ENCODE measurements at regions not wholly inside any gene's neighbourhood (a gene's known extent, or its start where the extent isn't known, plus 50 kb on each side); places are given as distances from the start of the nearest gene placed in this dataset.
A peak's percentile ranks its signal among the peaks of the same experiment; 100 is the strongest.

DNA sequence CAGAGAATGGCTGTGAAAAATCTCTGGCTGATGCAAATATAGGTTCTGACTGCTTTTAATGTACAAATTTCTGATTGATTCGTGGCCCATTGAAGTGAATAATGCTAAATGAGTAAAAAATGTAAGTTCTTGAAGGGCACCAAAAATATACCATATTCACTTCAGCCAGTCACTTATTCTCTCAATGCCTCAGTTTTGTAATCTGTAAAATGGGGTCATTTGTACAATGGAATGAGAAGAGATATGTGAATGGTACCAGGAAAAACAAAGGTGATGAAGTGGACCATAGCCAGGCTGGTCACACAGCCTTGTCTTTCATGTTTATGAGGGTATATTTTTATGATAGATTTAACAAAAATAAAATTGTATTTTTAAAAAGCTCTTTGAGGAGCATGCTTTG lies 441.2 kb upstream of the NR3C2 start:
- TF ChIP-seq, protein P1, sequence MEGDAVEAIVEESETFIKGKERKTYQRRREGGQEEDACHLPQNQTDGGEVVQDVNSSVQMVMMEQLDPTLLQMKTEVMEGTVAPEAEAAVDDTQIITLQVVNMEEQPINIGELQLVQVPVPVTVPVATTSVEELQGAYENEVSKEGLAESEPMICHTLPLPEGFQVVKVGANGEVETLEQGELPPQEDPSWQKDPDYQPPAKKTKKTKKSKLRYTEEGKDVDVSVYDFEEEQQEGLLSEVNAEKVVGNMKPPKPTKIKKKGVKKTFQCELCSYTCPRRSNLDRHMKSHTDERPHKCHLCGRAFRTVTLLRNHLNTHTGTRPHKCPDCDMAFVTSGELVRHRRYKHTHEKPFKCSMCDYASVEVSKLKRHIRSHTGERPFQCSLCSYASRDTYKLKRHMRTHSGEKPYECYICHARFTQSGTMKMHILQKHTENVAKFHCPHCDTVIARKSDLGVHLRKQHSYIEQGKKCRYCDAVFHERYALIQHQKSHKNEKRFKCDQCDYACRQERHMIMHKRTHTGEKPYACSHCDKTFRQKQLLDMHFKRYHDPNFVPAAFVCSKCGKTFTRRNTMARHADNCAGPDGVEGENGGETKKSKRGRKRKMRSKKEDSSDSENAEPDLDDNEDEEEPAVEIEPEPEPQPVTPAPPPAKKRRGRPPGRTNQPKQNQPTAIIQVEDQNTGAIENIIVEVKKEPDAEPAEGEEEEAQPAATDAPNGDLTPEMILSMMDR (IDR thresholded peaks at IDR 0.05), result no peak
- no peak for TF ChIP-seq POLR2A (IDR thresholded peaks at IDR 0.05)
- intact Hi-C loops (cut with DNase I), result no loop called here

GRCh38 chr4:148881860-148882643 lies 439.8 kb upstream of the NR3C2 start:
- Histone ChIP-seq H3K27ac (peak overlapping the region in 1 of 3 donors; percentile 54), H3K9me3 (no peaks in the 10 kb centered on the region), H3K4me1 (peaks cover 4 to 10% of the 10 kb centered on the region in 2 donors), H3K27me3 (no peaks in the 10 kb centered on the region), H3K4me3 (replicated peaks in 1 of 3) (no peak overlapping the region), H3K36me3 (no peaks in the 10 kb centered on the region)
- no peak for TF ChIP-seq POLR2A (IDR thresholded peaks at IDR 0.05)
- TF ChIP-seq, protein P1 (IDR thresholded peaks at IDR 0.05), result no peak
- intact Hi-C loops (cut with DNase I), result no loop called here
- WGBS, 2 donors, result 68 to 77% methylated on average over 5 of the region's 5 CpGs
- peak; percentile 37 to 39 for DNase-seq

More for the DNA sequence above, 441.2 kb upstream of the NR3C2 start:
- no peak for DNase-seq
- WGBS, 2 donors, result 89 to 93% methylated on average over 1 of the region's 1 CpG
- Histone ChIP-seq H3K36me3 (no peaks in the 10 kb centered on the region), H3K4me1 (peaks cover 4 to 10% of the 10 kb centered on the region in 2 donors), H3K4me3 (replicated peaks in 1 of 3) (no peak overlapping the region), H3K27me3 (no peaks in the 10 kb centered on the region), H3K9me3 (no peaks in the 10 kb centered on the region), H3K27ac (no peak overlapping the region)

DNA sequence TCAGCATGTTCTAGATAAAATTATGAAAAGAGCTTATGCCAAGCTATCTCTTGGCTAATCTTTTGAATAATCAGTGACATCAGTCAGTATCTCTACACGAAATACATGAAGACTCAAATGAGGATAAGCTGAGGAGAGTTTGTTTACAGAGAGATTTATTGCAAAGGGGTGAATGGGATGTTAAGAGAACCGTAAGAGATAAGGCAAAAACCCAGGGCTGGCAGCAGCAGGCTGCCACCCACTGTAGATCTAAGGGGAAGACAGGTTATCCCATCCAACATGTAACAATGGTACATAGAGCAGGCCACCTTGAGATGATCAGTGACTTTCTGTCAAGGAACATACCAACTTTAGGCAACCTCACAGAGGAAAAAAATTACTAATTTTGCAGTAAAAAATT lies 432.1 kb upstream of the NR3C2 start:
- DNase-seq, result no peak
- H3K27ac ChIP-seq, result no peak overlapping the region
- 40 to 43% methylated on average over 2 of the region's 2 CpGs for WGBS, 2 donors
- no peak overlapping the region for H3K4me3 ChIP-seq (replicated peaks in 1 of 3)
- no peaks in the 10 kb centered on the region for H3K9me3 ChIP-seq
- intact Hi-C loops (cut with DNase I), result no loop called here
- TF ChIP-seq, protein P1 (IDR thresholded peaks at IDR 0.05), result no peak
- TF ChIP-seq POLR2A (IDR thresholded peaks at IDR 0.05), result no peak
- H3K4me1 ChIP-seq, result peaks cover 0 to 3% of the 10 kb centered on the region in 2 donors
- H3K36me3 ChIP-seq, result no peaks in the 10 kb centered on the region
- no peaks in the 10 kb centered on the region for H3K27me3 ChIP-seq

DNA sequence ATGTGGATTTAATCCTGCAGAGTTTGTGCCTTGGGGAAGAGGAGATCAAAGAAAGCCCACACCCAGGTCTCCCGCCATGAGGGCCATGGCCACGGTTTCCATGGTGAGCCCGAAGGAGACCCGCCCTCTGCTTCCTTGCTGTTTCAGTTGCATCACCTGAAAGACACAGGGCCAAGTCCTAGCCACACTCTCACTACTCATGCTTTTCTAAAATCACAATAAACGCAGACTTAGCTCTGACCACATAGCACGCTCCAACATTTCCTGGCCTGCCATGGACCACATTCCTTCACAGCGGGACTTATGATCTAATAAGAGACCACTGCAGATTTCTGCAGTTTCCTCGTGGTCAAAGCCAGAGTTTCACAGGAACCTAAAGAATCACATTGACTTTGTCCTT lies 426.0 kb upstream of the NR3C2 start:
- intact Hi-C loops (cut with DNase I), result no loop called here
- H3K27me3 ChIP-seq, result no peaks in the 10 kb centered on the region
- H3K9me3 ChIP-seq, result no peaks in the 10 kb centered on the region
- no peak overlapping the region for H3K27ac ChIP-seq
- H3K4me3 ChIP-seq (replicated peaks in 1 of 3), result no peak overlapping the region
- peaks cover 0 to 3% of the 10 kb centered on the region in 2 donors for H3K4me1 ChIP-seq
- H3K36me3 ChIP-seq, result no peaks in the 10 kb centered on the region
- 89 to 93% methylated on average over 8 of the region's 8 CpGs for WGBS, 2 donors
- DNase-seq, result no peak
- TF ChIP-seq, protein P1 (IDR thresholded peaks at IDR 0.05), result no peak
- TF ChIP-seq POLR2A (IDR thresholded peaks at IDR 0.05), result no peak

DNA sequence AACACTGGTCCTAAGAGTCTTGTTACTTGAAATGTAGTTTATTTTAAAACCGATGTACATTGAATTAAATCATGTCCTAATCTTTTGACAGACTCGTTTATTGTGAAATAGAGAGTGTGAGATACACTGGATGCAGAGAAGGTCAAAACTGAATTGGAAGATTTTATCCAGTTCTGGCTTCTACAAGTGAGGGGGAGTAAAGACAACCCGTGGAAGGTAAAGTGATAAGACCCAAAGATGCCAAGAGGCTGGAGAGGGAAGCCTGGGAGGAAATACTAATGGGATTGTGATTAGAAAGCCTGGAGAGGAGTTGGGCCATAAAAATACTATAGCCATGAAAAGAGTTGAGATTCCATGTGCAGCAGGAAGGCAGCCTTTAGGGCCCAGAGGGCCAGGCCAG lies 424.5 kb upstream of the NR3C2 start:
- TF ChIP-seq POLR2A (IDR thresholded peaks at IDR 0.05), result no peak
- TF ChIP-seq, protein P1 (IDR thresholded peaks at IDR 0.05), result no peak
- no peak for DNase-seq
- H3K4me3 ChIP-seq (replicated peaks in 1 of 3), result no peak overlapping the region
- no peaks in the 10 kb centered on the region for H3K36me3 ChIP-seq
- H3K27ac ChIP-seq, result no peak overlapping the region
- intact Hi-C loops (cut with DNase I), result no loop called here
- H3K9me3 ChIP-seq, result no peaks in the 10 kb centered on the region
- no peaks in the 10 kb centered on the region for H3K4me1 ChIP-seq
- H3K27me3 ChIP-seq, result no peaks in the 10 kb centered on the region
- WGBS, 2 donors, result 73 to 76% methylated on average over 3 of the region's 3 CpGs
